ENCODE measurements at regions not wholly inside any gene's neighbourhood (a gene's known extent, or its start where the extent isn't known, plus 50 kb on each side); places are given as distances from the start of the nearest gene placed in this dataset.

GRCh38 chr15:29360152-29360551, 90.5 kb upstream of the NSMCE3 start:
- H3K27ac ChIP-seq: no peak overlapping the region
- TF ChIP-seq CTCF (conservative IDR thresholded peaks at IDR 0.05): no peak

- no peak for TF ChIP-seq CTCF (conservative IDR thresholded peaks at IDR 0.05)
- no peak overlapping the region for H3K27ac ChIP-seq
Observed at GRCh38 chr15:29356786-29357185, 87.2 kb upstream of the NSMCE3 start.

- TF ChIP-seq CTCF (conservative IDR thresholded peaks at IDR 0.05): no peak
- no peak overlapping the region for H3K27ac ChIP-seq
Observed at GRCh38 chr15:29355477-29355876, 85.9 kb upstream of the NSMCE3 start.

- TF ChIP-seq CTCF (conservative IDR thresholded peaks at IDR 0.05): no peak
Observed at GRCh38 chr15:29352402-29352801, 82.8 kb upstream of the NSMCE3 start.

GRCh38 chr15:29349196-29349595, 79.6 kb upstream of the NSMCE3 start:
- no peak for TF ChIP-seq CTCF (conservative IDR thresholded peaks at IDR 0.05)

More at GRCh38 chr15:29352402-29352801, 82.8 kb upstream of the NSMCE3 start:
- H3K27ac ChIP-seq: peak overlapping the region; percentile 21

GRCh38 chr15:29348336-29348914, 78.8 kb upstream of the NSMCE3 start:
- TF ChIP-seq CTCF (conservative IDR thresholded peaks at IDR 0.05): no peak
- no peak overlapping the region for H3K27ac ChIP-seq

More at GRCh38 chr15:29349196-29349595, 79.6 kb upstream of the NSMCE3 start:
- H3K27ac ChIP-seq: no peak overlapping the region

- no peak overlapping the region for H3K27ac ChIP-seq
- no peak for TF ChIP-seq CTCF (conservative IDR thresholded peaks at IDR 0.05)
Observed at GRCh38 chr15:29346998-29347397, 77.4 kb upstream of the NSMCE3 start.

Data from VCaP (cell line).